Thyroid gland (tissue), 4 donors: ENCODE measurements at regions not wholly inside any gene's neighbourhood (a gene's known extent, or its start where the extent isn't known, plus 50 kb on each side); places are given as distances from the start of the nearest gene placed in this dataset.

Experiments used
- DNase-seq, 2 donors: peaks; one replicate each; pipeline ENCODE4 v3.0.0-alpha.2; 2019
- H3K27ac ChIP-seq, 3 donors: fragments of 200-600 bp; sonication (generic); 1 replicate in 2 of 3; 2 replicates in 1 of 3; pipeline ENCODE4 v1.5.1; 2016 to 2019; ENCODE audit warnings: mild to moderate bottlenecking in 1 of 3, moderate library complexity in 1 of 3
- H3K27me3 ChIP-seq: fragments of 200-600 bp; sonication (generic); one replicate; pipeline ENCODE4 v1.5.1; 2019
- H3K36me3 ChIP-seq, 2 donors: fragments of 200-600 bp; sonication (generic); one replicate each; pipeline ENCODE4 v1.5.1; 2016 to 2019
- H3K4me1 ChIP-seq, 2 donors: fragments of 200-600 bp; sonication (generic); one replicate each; pipeline ENCODE4 v1.5.1; 2017 to 2019
- H3K4me3 ChIP-seq, 3 donors: fragments of 200-600 bp; sonication (generic); replicated peaks in 1 of 3; 1 replicate in 2 of 3; 2 replicates in 1 of 3; pipeline ENCODE4 v1.5.1; 2016; ENCODE audit warnings: mild to moderate bottlenecking in 1 of 3
- H3K9me3 ChIP-seq: fragments of 200-600 bp; sonication (generic); one replicate; pipeline ENCODE4 v1.5.1; 2017
- CTCF ChIP-seq, 6 experiments: fragments of 200-600 bp in 3 of 6; fragments of 450-650 bp in 3 of 6; sonication (generic) in 3 of 6; IDR thresholded peaks; one replicate each; pipeline ENCODE4 v1.5.1; 2016 to 2019; ENCODE audit warnings: antibody characterized with exemption in 6 of 6, mild to moderate bottlenecking in 2 of 6, inconsistent platforms in 1 of 6, moderate library complexity in 1 of 6
- POLR2A ChIP-seq, 2 donors: fragments of 450-650 bp; IDR thresholded peaks; one replicate each; pipeline ENCODE4 v1.6.1; 2017; ENCODE audit warnings: antibody characterized with exemption in 2 of 2, mild to moderate bottlenecking in 2 of 2, moderate library complexity in 1 of 2
- WGBS, 2 donors: methylation state at CpG; one replicate each; pipeline ENCODE4 v1.1.5; 2017; 5-methylcytosine and 5-hydroxymethylcytosine counted together
- intact Hi-C: fragments of 100-400 bp; cut with DNase I; formaldehyde crosslinking; loops from one replicate; pipeline ENCODE4 v1.15.1; 2023

GRCh38 chrX:43000121-43000520, 222.2 kb upstream of the PPP1R2C start:
- H3K4me1 ChIP-seq: no peaks in the 10 kb centered on the region
- WGBS, 2 donors: 67 to 75% methylated on average over 2 of the region's 2 CpGs
- no peak for DNase-seq
- no peaks in the 10 kb centered on the region for H3K9me3 ChIP-seq
- peaks cover 4% of the 10 kb centered on the region for H3K27me3 ChIP-seq
- no peaks in the 10 kb centered on the region for H3K36me3 ChIP-seq
- H3K4me3 ChIP-seq: no peak overlapping the region
- intact Hi-C loops: no loop called here
- H3K27ac ChIP-seq: no peak overlapping the region
- TF ChIP-seq POLR2A (IDR thresholded peaks at IDR 0.05) (no peak), CTCF (IDR thresholded peaks at IDR 0.05) (no peak)

GRCh38 chrX:43002526-43003203, 224.7 kb upstream of the PPP1R2C start:
- TF ChIP-seq CTCF (IDR thresholded peaks at IDR 0.05): no peak
- no peak for TF ChIP-seq POLR2A (IDR thresholded peaks at IDR 0.05)
- Histone ChIP-seq H3K27ac (no peak overlapping the region), H3K4me3 (no peak overlapping the region), H3K27me3 (peaks cover 4% of the 10 kb centered on the region), H3K9me3 (no peaks in the 10 kb centered on the region), H3K36me3 (no peaks in the 10 kb centered on the region), H3K4me1 (no peaks in the 10 kb centered on the region)
- intact Hi-C loops: no loop called here
- 62 to 64% methylated on average over 4 of the region's 4 CpGs for WGBS, 2 donors
- no peak for DNase-seq

- WGBS, 2 donors: 94 to 97% methylated on average over 3 of the region's 3 CpGs
- intact Hi-C loops: no loop called here
Measured at GRCh38 chrX:43003204-43003565, 225.2 kb upstream of the PPP1R2C start.

GRCh38 chrX:43003939-43004338, 226.0 kb upstream of the PPP1R2C start:
- no peak for DNase-seq
- Histone ChIP-seq H3K9me3 (no peaks in the 10 kb centered on the region), H3K4me3 (no peak overlapping the region), H3K27ac (no peak overlapping the region), H3K27me3 (no peaks in the 10 kb centered on the region), H3K4me1 (no peaks in the 10 kb centered on the region), H3K36me3 (no peaks in the 10 kb centered on the region)
- TF ChIP-seq POLR2A (IDR thresholded peaks at IDR 0.05) (no peak), CTCF (IDR thresholded peaks at IDR 0.05) (no peak)
- intact Hi-C loops: no loop called here
- 85 to 86% methylated on average over 2 of the region's 2 CpGs for WGBS, 2 donors

More at GRCh38 chrX:43003204-43003565, 225.2 kb upstream of the PPP1R2C start:
- DNase-seq: no peak
- no peak for TF ChIP-seq CTCF (IDR thresholded peaks at IDR 0.05)
- no peak for TF ChIP-seq POLR2A (IDR thresholded peaks at IDR 0.05)
- no peaks in the 10 kb centered on the region for H3K36me3 ChIP-seq
- peaks cover 4% of the 10 kb centered on the region for H3K27me3 ChIP-seq
- H3K9me3 ChIP-seq: no peaks in the 10 kb centered on the region
- no peak overlapping the region for H3K4me3 ChIP-seq
- H3K27ac ChIP-seq: no peak overlapping the region
- H3K4me1 ChIP-seq: no peaks in the 10 kb centered on the region

GRCh38 chrX:43005561-43005960, 227.6 kb upstream of the PPP1R2C start:
- no peaks in the 10 kb centered on the region for H3K4me1 ChIP-seq
- intact Hi-C loops: no loop called here
- no peaks in the 10 kb centered on the region for H3K9me3 ChIP-seq
- TF ChIP-seq CTCF (IDR thresholded peaks at IDR 0.05) (no peak), POLR2A (IDR thresholded peaks at IDR 0.05) (no peak)
- H3K36me3 ChIP-seq: no peaks in the 10 kb centered on the region
- H3K4me3 ChIP-seq: no peak overlapping the region
- no peaks in the 10 kb centered on the region for H3K27me3 ChIP-seq
- WGBS, 2 donors: 62 to 79% methylated on average over 3 of the region's 3 CpGs
- no peak for DNase-seq
- no peak overlapping the region for H3K27ac ChIP-seq
